ENCODE measurements at regions not wholly inside any gene's neighbourhood (a gene's known extent, or its start where the extent isn't known, plus 50 kb on each side); places are given as distances from the start of the nearest gene placed in this dataset.

DNA sequence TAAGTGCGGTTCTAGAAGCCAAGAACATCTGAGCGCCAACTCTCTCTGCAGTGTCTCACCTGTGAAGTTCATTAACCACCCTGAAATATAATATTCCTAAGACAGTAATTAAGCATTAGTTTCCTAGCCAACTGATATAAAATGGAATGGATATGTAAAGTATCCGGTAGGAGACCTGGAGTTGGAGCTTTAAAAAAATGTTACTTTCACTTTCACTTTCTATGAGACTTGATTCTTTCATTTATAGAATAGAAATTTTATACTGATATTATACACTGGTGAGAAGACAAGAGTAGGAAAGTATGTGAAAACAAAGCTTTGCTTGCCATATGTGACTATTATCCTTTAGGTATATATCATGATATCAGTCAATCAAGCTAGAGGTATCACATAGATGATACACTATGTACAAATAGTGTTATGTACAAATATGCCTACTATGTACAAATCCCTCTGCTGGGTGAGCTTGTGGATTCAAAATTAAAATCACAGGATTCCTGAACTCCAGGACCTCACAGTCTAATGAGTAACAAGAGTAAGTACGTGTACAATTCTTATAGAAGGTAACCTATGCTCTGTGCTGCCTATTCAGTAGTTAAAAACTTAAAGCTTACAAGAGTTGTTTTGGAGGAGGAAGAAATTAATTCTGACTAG is 934.2 kb downstream of the TTLL7 start:
- WGBS (ENCODE audit: insufficient coverage, insufficient replicate concordance, low lambda C conversion rate, missing lambda C conversion rate): 63% methylated on average over 4 of the region's 4 CpGs
- FAIRE-seq (no peak), ATAC-seq (no peak), DNase-seq (ENCODE audit: low read depth, low spot score) (no peak)
- no peaks in the 10 kb centered on the region for H3K9me3 ChIP-seq (replicated peaks; ENCODE audit: control insufficient read depth, insufficient read depth, low read length)
- no peaks in the 10 kb centered on the region for H3K79me2 ChIP-seq (ENCODE audit: control insufficient read depth, insufficient read depth, low read length)
- in situ Hi-C loops (cut with MboI) (no loop called here), intact Hi-C loops (cut with micrococcal nuclease; ENCODE audit: unreplicated experiment) (no loop called here)
- H3K4me3 ChIP-seq: no peak overlapping the region
- SMC1A ChIA-PET (ENCODE audit: uncharacterized antibody, unreplicated experiment): no interaction called here
- RAD21 ChIA-PET (ENCODE audit: unreplicated experiment): no interaction called here
- CTCF ChIA-PET: interaction anchor here (1.1 kb wide), 1 partner anchor 17 kb away, joined by 3 read pairs; no protein-coding TSS in a partner anchor
- no peak overlapping the region for H3K4me2 ChIP-seq (ENCODE audit: control insufficient read depth, insufficient read depth)
- TF ChIP-seq, protein P1, sequence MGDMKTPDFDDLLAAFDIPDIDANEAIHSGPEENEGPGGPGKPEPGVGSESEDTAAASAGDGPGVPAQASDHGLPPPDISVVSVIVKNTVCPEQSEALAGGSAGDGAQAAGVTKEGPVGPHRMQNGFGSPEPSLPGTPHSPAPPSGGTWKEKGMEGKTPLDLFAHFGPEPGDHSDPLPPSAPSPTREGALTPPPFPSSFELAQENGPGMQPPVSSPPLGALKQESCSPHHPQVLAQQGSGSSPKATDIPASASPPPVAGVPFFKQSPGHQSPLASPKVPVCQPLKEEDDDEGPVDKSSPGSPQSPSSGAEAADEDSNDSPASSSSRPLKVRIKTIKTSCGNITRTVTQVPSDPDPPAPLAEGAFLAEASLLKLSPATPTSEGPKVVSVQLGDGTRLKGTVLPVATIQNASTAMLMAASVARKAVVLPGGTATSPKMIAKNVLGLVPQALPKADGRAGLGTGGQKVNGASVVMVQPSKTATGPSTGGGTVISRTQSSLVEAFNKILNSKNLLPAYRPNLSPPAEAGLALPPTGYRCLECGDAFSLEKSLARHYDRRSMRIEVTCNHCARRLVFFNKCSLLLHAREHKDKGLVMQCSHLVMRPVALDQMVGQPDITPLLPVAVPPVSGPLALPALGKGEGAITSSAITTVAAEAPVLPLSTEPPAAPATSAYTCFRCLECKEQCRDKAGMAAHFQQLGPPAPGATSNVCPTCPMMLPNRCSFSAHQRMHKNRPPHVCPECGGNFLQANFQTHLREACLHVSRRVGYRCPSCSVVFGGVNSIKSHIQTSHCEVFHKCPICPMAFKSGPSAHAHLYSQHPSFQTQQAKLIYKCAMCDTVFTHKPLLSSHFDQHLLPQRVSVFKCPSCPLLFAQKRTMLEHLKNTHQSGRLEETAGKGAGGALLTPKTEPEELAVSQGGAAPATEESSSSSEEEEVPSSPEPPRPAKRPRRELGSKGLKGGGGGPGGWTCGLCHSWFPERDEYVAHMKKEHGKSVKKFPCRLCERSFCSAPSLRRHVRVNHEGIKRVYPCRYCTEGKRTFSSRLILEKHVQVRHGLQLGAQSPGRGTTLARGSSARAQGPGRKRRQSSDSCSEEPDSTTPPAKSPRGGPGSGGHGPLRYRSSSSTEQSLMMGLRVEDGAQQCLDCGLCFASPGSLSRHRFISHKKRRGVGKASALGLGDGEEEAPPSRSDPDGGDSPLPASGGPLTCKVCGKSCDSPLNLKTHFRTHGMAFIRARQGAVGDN (IDR thresholded peaks at IDR 0.05): no peak
- no peaks in the 10 kb centered on the region for H4K20me1 ChIP-seq (ENCODE audit: control insufficient read depth, insufficient read depth)
- no peaks in the 10 kb centered on the region for H3K27me3 ChIP-seq (replicated peaks in 1 of 2; ENCODE audit: control insufficient read depth in 2 of 2, insufficient read depth in 2 of 2, low read length in 1 of 2)
- no peaks in the 10 kb centered on the region for H3K4me1 ChIP-seq (ENCODE audit: control insufficient read depth, insufficient read depth, low read length)
- H3K27ac ChIP-seq (ENCODE audit: control insufficient read depth, insufficient read depth): no peak overlapping the region
- no peak overlapping the region for H2AFZ ChIP-seq (ENCODE audit: control insufficient read depth, low read depth, low read length)
- H3K9ac ChIP-seq (ENCODE audit: control insufficient read depth, insufficient read depth, low read length): no peak overlapping the region
- H3K36me3 ChIP-seq (ENCODE audit: control insufficient read depth in 2 of 2, insufficient read depth in 2 of 2, low read length in 1 of 2): no peaks in the 10 kb centered on the region
- POLR2A ChIA-PET: no interaction called here
- BruUV-seq (replicated peaks): no TSS peak
